Prostate gland (tissue), 2 donors: ENCODE measurements at regions not wholly inside any gene's neighbourhood (a gene's known extent, or its start where the extent isn't known, plus 50 kb on each side); places are given as distances from the start of the nearest gene placed in this dataset.

Experiments used
- DNase-seq: peaks from one replicate; pipeline ENCODE4 v3.0.0-alpha.2; 2019; ENCODE audit warnings: low spot score
- H3K27ac ChIP-seq, 2 donors: fragments of 200-600 bp; sonication (generic); 2 replicates each; pipeline ENCODE4 v1.5.1; 2017 to 2019
- H3K27me3 ChIP-seq: fragments of 200-600 bp; sonication (generic); replicated peaks from 2 replicates; pipeline ENCODE4 v1.5.1; 2019; ENCODE audit not compliant: insufficient read depth
- H3K36me3 ChIP-seq, 2 donors: fragments of 200-600 bp; sonication (generic); 1 replicate in 1 of 2; 2 replicates in 1 of 2; pipeline versions ENCODE4 v1.5.1 to v1.8.1; 2017 to 2019
- H3K4me1 ChIP-seq: fragments of 200-600 bp; sonication (generic); replicated peaks from 2 replicates; pipeline ENCODE4 v1.5.1; 2019
- H3K4me3 ChIP-seq, 2 donors: fragments of 200-600 bp; sonication (generic); 2 replicates each; pipeline ENCODE4 v1.5.1; 2017 to 2019
- H3K9me3 ChIP-seq: fragments of 200-600 bp; sonication (generic); 2 replicates; pipeline ENCODE4 v1.5.1; 2017
- POLR2A ChIP-seq: fragments of 450-650 bp; IDR thresholded peaks from one replicate; pipeline ENCODE4 v1.6.1; 2016; ENCODE audit warnings: antibody characterized with exemption, mild to moderate bottlenecking
- POLR2AphosphoS5 ChIP-seq: sonication (generic); formaldehyde crosslinking; IDR thresholded peaks from one replicate; pipeline ENCODE4 v1.6.1; 2017; ENCODE audit warnings: antibody characterized with exemption
- WGBS: methylation state at CpG from one replicate; pipeline ENCODE4 v1.1.5; 2018; 5-methylcytosine and 5-hydroxymethylcytosine counted together
- intact Hi-C: fragments of 100-400 bp; cut with DNase I; formaldehyde crosslinking; loops from one replicate; pipeline ENCODE4 v1.14.2; 2022
- TF ChIP-seq, protein P1 (sequence below), 4 experiments: fragments of 200-600 bp in 2 of 4; fragments of 450-650 bp in 2 of 4; sonication (generic) in 2 of 4; IDR thresholded peaks; 1 replicate in 3 of 4; 2 replicates in 1 of 4; pipeline ENCODE4 v1.5.1; 2016 to 2019; ENCODE audit warnings: antibody characterized with exemption in 4 of 4, mild to moderate bottlenecking in 2 of 4, moderate library complexity in 2 of 4

DNA sequence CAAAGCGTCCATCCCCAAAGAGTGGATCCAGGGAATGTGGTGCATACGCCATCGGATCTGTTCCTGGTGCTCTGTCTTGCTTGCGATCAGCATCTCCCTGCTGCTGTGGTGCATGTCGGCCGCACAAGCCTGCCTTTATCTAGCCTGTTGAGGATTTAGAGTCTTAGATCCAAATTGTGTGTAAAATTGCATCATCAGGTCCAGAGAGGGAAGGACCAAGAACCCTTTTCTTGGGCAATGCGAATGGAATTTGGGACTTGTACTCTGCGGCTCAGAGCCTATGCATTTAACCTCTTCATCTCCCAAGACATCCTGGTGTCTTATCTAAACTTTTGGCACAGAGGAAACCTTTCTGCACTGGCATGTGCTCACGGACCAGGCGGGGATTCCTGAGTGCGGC is 1238.7 kb downstream of the TBC1D22A start:
- 66% methylated on average over 11 of the region's 11 CpGs for WGBS
- H3K36me3 ChIP-seq: no peaks in the 10 kb centered on the region
- peaks cover 3% of the 10 kb centered on the region for H3K27me3 ChIP-seq
- TF ChIP-seq POLR2A: no peak
- TF ChIP-seq, protein P1, sequence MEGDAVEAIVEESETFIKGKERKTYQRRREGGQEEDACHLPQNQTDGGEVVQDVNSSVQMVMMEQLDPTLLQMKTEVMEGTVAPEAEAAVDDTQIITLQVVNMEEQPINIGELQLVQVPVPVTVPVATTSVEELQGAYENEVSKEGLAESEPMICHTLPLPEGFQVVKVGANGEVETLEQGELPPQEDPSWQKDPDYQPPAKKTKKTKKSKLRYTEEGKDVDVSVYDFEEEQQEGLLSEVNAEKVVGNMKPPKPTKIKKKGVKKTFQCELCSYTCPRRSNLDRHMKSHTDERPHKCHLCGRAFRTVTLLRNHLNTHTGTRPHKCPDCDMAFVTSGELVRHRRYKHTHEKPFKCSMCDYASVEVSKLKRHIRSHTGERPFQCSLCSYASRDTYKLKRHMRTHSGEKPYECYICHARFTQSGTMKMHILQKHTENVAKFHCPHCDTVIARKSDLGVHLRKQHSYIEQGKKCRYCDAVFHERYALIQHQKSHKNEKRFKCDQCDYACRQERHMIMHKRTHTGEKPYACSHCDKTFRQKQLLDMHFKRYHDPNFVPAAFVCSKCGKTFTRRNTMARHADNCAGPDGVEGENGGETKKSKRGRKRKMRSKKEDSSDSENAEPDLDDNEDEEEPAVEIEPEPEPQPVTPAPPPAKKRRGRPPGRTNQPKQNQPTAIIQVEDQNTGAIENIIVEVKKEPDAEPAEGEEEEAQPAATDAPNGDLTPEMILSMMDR (IDR thresholded peaks at IDR 0.05): no peak
- TF ChIP-seq POLR2AphosphoS5: no peak
- no peak for DNase-seq
- H3K9me3 ChIP-seq: no peaks in the 10 kb centered on the region
- intact Hi-C loops: no loop called here
- no peak overlapping the region for H3K4me3 ChIP-seq
- H3K4me1 ChIP-seq: no peaks in the 10 kb centered on the region
- H3K27ac ChIP-seq: no peak overlapping the region

- intact Hi-C loops: no loop called here
- DNase-seq: no peak
- WGBS: 83% methylated on average over 8 of the region's 8 CpGs
- no peak overlapping the region for H3K4me3 ChIP-seq
- no peaks in the 10 kb centered on the region for H3K27me3 ChIP-seq
- H3K27ac ChIP-seq: no peak overlapping the region
- no peaks in the 10 kb centered on the region for H3K4me1 ChIP-seq
- H3K9me3 ChIP-seq: no peaks in the 10 kb centered on the region
- TF ChIP-seq POLR2A (no peak), POLR2AphosphoS5 (no peak)
- TF ChIP-seq, protein P1 (IDR thresholded peaks at IDR 0.05): no peak
- H3K36me3 ChIP-seq: no peaks in the 10 kb centered on the region
Measured at GRCh38 chr22:47997612-47998011, 1235.2 kb downstream of the TBC1D22A start.

- intact Hi-C loops: no loop called here
- DNase-seq: no peak
- no peaks in the 10 kb centered on the region for H3K9me3 ChIP-seq
- WGBS: 53% methylated on average over 10 of the region's 10 CpGs
- H3K27ac ChIP-seq: no peak overlapping the region
- TF ChIP-seq POLR2AphosphoS5 (no peak), POLR2A (no peak)
- TF ChIP-seq, protein P1 (IDR thresholded peaks at IDR 0.05): no peak
- no peaks in the 10 kb centered on the region for H3K36me3 ChIP-seq
- H3K27me3 ChIP-seq: no peaks in the 10 kb centered on the region
- H3K4me3 ChIP-seq: no peak overlapping the region
- no peaks in the 10 kb centered on the region for H3K4me1 ChIP-seq
Measured at GRCh38 chr22:47997052-47997590, 1234.7 kb downstream of the TBC1D22A start.

DNA sequence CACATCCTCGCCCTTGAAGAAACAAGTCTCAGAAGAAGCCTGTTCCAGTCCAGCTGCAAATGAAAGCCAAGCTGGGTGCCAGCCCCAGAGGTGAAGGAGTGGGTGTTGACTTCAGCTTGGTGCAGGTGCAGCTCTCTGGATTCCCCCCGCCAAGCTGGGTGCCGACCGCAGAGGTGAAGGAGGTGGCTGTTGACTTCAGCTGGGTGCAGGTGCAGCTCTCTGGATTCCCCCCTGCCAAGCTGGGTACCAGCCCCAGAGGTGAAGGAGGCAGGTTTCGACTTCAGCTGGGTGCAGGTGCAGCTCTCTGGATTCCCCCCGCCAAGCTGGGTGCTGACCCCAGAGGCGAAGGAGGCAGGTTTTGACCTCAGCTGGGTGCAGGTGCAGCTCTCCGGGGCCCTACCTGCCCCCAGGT is 1234.0 kb downstream of the TBC1D22A start:
- H3K4me3 ChIP-seq: no peak overlapping the region
- no peaks in the 10 kb centered on the region for H3K9me3 ChIP-seq
- no peaks in the 10 kb centered on the region for H3K4me1 ChIP-seq
- H3K27ac ChIP-seq: no peak overlapping the region
- intact Hi-C loops: no loop called here
- no peak for DNase-seq
- 81% methylated on average over 8 of the region's 8 CpGs for WGBS
- no peaks in the 10 kb centered on the region for H3K36me3 ChIP-seq
- no peaks in the 10 kb centered on the region for H3K27me3 ChIP-seq
- TF ChIP-seq POLR2A (no peak), POLR2AphosphoS5 (no peak)
- TF ChIP-seq, protein P1 (IDR thresholded peaks at IDR 0.05): no peak

GRCh38 chr22:47995718-47996117 is 1233.3 kb downstream of the TBC1D22A start:
- intact Hi-C loops: no loop called here
- H3K27me3 ChIP-seq: no peaks in the 10 kb centered on the region
- H3K4me1 ChIP-seq: no peaks in the 10 kb centered on the region
- H3K27ac ChIP-seq: no peak overlapping the region
- no peak for DNase-seq
- WGBS: 84% methylated on average over 6 of the region's 8 CpGs
- no peaks in the 10 kb centered on the region for H3K36me3 ChIP-seq
- TF ChIP-seq POLR2AphosphoS5: no peak
- TF ChIP-seq, protein P1 (IDR thresholded peaks at IDR 0.05): no peak
- no peak for TF ChIP-seq POLR2A
- H3K4me3 ChIP-seq: no peak overlapping the region
- no peaks in the 10 kb centered on the region for H3K9me3 ChIP-seq
